CD4-positive, alpha-beta memory T cell (primary cell): ENCODE measurements at regions not wholly inside any gene's neighbourhood (a gene's known extent, or its start where the extent isn't known, plus 50 kb on each side); places are given as distances from the start of the nearest gene placed in this dataset.

Experiments used
- CTCF ChIA-PET: fragments of 350-600 bp; sonication (Branson Sonifier 250); formaldehyde crosslinking; loops from one replicate; lab custom pipeline; 2021; ENCODE audit warnings: inconsistent platforms; ENCODE audit not compliant: partially characterized antibody; lab: Charles Lee
- POLR2A ChIA-PET: fragments of 350-600 bp; sonication (Branson Sonifier 250); formaldehyde crosslinking; loops from one replicate; lab custom pipeline; 2021; ENCODE audit not compliant: partially characterized antibody; lab: Charles Lee
- DNase-seq, 5 donors: peaks; one replicate each; pipeline versions ENCODE4 v3.0.0 to v3.0.0-alpha.2; 2020 to 2022; ENCODE audit warnings: mixed read lengths in 1 of 5
- H3K27ac ChIP-seq: one replicate; pipeline ENCODE4 v1.7.0; 2013; ENCODE audit warnings: low read depth, low read length
- H3K27me3 ChIP-seq: 2 replicates; pipeline ENCODE4 v1.7.0; 2013; ENCODE audit warnings: mild to moderate bottlenecking, low read length, moderate library complexity; ENCODE audit not compliant: insufficient read depth
- H3K36me3 ChIP-seq: 2 replicates; pipeline ENCODE4 v1.7.0; 2013; ENCODE audit warnings: mild to moderate bottlenecking, low read length, moderate library complexity; ENCODE audit not compliant: insufficient read depth
- H3K4me1 ChIP-seq: 2 replicates; pipeline ENCODE4 v1.7.0; 2013; ENCODE audit warnings: mild to moderate bottlenecking, low read length, moderate library complexity; ENCODE audit not compliant: insufficient read depth
- H3K4me3 ChIP-seq, 2 donors: one replicate each; pipeline ENCODE4 v1.7.0; 2013; ENCODE audit warnings: low read length in 2 of 2, mild to moderate bottlenecking in 1 of 2
- H3K9me3 ChIP-seq, 2 donors: one replicate each; pipeline ENCODE4 v1.7.0; 2013; ENCODE audit warnings: low read length in 2 of 2, control low read depth in 1 of 2; ENCODE audit not compliant: control insufficient read depth in 1 of 2
- H3K27ac Mint-ChIP-seq, 7 donors: one replicate each; pipeline ENCODE4 v1.8.0; 2020 to 2021; ENCODE audit warnings: mixed read lengths in 7 of 7, mild to moderate bottlenecking in 6 of 7, inconsistent platforms in 3 of 7, moderate library complexity in 3 of 7
- H3K27me3 Mint-ChIP-seq, 2 donors: one replicate each; pipeline ENCODE4 v1.8.0; 2020 to 2021; ENCODE audit warnings: mixed read lengths in 2 of 2
- H3K36me3 Mint-ChIP-seq, 2 donors: one replicate each; pipeline ENCODE4 v1.8.0; 2020 to 2021; ENCODE audit warnings: mixed read lengths in 2 of 2, inconsistent platforms in 1 of 2, mild to moderate bottlenecking in 1 of 2
- H3K4me1 Mint-ChIP-seq, 4 donors: one replicate each; pipeline ENCODE4 v1.8.0; 2020 to 2021; ENCODE audit warnings: mixed read lengths in 4 of 4, mild to moderate bottlenecking in 1 of 4
- H3K4me3 Mint-ChIP-seq, 8 donors: one replicate each; pipeline ENCODE4 v1.8.0; 2020 to 2021; ENCODE audit warnings: mixed read lengths in 8 of 8, mild to moderate bottlenecking in 7 of 8, moderate library complexity in 6 of 8, inconsistent platforms in 3 of 8
- H3K9me3 Mint-ChIP-seq, 8 donors: one replicate each; pipeline ENCODE4 v1.8.0; 2020 to 2021; ENCODE audit warnings: mixed read lengths in 8 of 8, mild to moderate bottlenecking in 5 of 8, inconsistent platforms in 3 of 8, moderate library complexity in 1 of 8
- intact Hi-C: fragments of 100-400 bp; cut with micrococcal nuclease; formaldehyde crosslinking; loops from one replicate; pipeline ENCODE4 v1.15.1; 2023

GRCh38 chr5:162323466-162323865, 255.9 kb downstream of the GABRG2 start:
- H3K27ac Mint-ChIP-seq, result no peak overlapping the region
- ChIA-PET POLR2A (no interaction called here), CTCF (no interaction called here)
- no peaks in the 10 kb centered on the region for H3K27me3 Mint-ChIP-seq
- H3K4me3 Mint-ChIP-seq, result no peak overlapping the region
- Histone ChIP-seq H3K4me3 (no peak overlapping the region), H3K4me1 (no peaks in the 10 kb centered on the region), H3K9me3 (no peaks in the 10 kb centered on the region), H3K36me3 (no peaks in the 10 kb centered on the region), H3K27ac (no peak overlapping the region), H3K27me3 (no peaks in the 10 kb centered on the region)
- no peaks in the 10 kb centered on the region for H3K4me1 Mint-ChIP-seq
- intact Hi-C loops, result no loop called here
- no peaks in the 10 kb centered on the region for H3K36me3 Mint-ChIP-seq
- H3K9me3 Mint-ChIP-seq, result peaks cover 0 to 20% (median 5%) of the 10 kb centered on the region in 8 donors
- DNase-seq, result no peak

- no peaks in the 10 kb centered on the region for H3K27me3 Mint-ChIP-seq
- Histone ChIP-seq H3K9me3 (no peaks in the 10 kb centered on the region), H3K27ac (no peak overlapping the region), H3K27me3 (no peaks in the 10 kb centered on the region), H3K4me3 (no peak overlapping the region), H3K36me3 (no peaks in the 10 kb centered on the region), H3K4me1 (no peaks in the 10 kb centered on the region)
- peaks cover 0 to 18% (median 4%) of the 10 kb centered on the region in 8 donors for H3K9me3 Mint-ChIP-seq
- H3K36me3 Mint-ChIP-seq, result no peaks in the 10 kb centered on the region
- no peak overlapping the region for H3K4me3 Mint-ChIP-seq
- CTCF ChIA-PET, result no interaction called here
- H3K4me1 Mint-ChIP-seq, result no peaks in the 10 kb centered on the region
- intact Hi-C loops, result no loop called here
- H3K27ac Mint-ChIP-seq, result no peak overlapping the region
- DNase-seq, result no peak
- POLR2A ChIA-PET, result no interaction called here
Measured at GRCh38 chr5:162324328-162324727, 256.8 kb downstream of the GABRG2 start.

DNA sequence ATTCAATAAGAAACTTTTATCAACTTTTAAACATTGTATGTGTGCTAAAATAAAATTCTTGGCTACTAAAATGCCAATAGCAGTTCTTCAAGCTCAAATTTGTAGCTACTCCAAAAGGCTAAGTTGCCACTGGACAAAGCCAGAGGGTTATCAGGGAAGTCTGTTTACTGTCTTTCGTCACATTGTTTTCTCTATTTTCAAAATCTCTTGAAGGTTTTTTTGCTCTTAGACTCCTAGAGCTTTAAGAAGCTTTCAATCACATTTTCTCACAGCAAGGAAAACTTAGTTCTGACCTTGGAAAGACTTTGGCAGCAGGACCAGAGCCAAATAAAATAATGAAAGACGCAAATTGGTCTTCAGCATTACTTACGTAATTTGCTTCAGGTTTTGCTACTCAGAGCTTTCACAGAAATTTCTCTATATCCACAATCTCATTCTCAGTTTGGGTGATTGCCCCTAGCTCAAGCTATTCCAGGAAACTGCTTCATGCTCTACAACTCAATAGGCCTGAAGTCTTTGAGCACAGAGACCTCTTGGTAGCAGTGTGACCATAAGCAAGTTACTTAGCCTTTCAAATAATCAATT, 257.7 kb downstream of the GABRG2 start:
- no peak overlapping the region for H3K27ac Mint-ChIP-seq
- ChIA-PET CTCF (no interaction called here), POLR2A (no interaction called here)
- H3K27me3 Mint-ChIP-seq, result no peaks in the 10 kb centered on the region
- DNase-seq, result no peak
- no peak overlapping the region for H3K4me3 ChIP-seq
- H3K27me3 ChIP-seq, result no peaks in the 10 kb centered on the region
- H3K9me3 Mint-ChIP-seq, result peaks cover 2 to 12% (median 7%) of the 10 kb centered on the region in 8 donors
- H3K36me3 Mint-ChIP-seq, result no peaks in the 10 kb centered on the region
- intact Hi-C loops, result no loop called here
- no peaks in the 10 kb centered on the region for H3K4me1 ChIP-seq
- no peaks in the 10 kb centered on the region for H3K9me3 ChIP-seq
- H3K4me1 Mint-ChIP-seq, result no peaks in the 10 kb centered on the region
- H3K4me3 Mint-ChIP-seq, result no peak overlapping the region
- no peaks in the 10 kb centered on the region for H3K36me3 ChIP-seq
- no peak overlapping the region for H3K27ac ChIP-seq

DNA sequence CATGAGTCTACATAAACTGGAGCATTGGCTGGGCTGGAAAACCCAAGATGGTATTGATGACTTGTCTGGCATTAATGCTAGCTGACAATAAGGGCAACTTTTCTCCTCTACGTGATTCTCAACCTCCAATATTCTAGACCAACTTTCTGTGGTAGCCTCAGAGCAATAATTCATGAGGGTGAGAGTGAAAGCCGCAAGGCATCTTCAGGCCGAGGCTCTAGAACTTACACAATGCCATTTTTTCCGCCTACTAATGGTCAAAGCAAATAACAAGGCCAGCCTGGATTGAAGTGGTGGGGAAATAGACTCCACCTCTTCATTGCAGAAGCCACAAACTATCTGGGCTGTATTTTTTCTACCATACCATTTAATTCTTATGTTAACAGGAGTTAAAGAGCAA, 267.4 kb downstream of the GABRG2 start:
- H3K4me1 Mint-ChIP-seq, result no peaks in the 10 kb centered on the region
- DNase-seq, result peak in 1 of 5 donors; percentile 31
- no peaks in the 10 kb centered on the region for H3K27me3 Mint-ChIP-seq
- Histone ChIP-seq H3K9me3 (no peaks in the 10 kb centered on the region), H3K27ac (no peak overlapping the region), H3K4me1 (no peaks in the 10 kb centered on the region), H3K27me3 (no peaks in the 10 kb centered on the region), H3K36me3 (no peaks in the 10 kb centered on the region), H3K4me3 (no peak overlapping the region)
- ChIA-PET POLR2A (no interaction called here), CTCF (no interaction called here)
- H3K4me3 Mint-ChIP-seq, result no peak overlapping the region
- H3K36me3 Mint-ChIP-seq, result no peaks in the 10 kb centered on the region
- intact Hi-C loops, result no loop called here
- H3K27ac Mint-ChIP-seq, result no peak overlapping the region
- H3K9me3 Mint-ChIP-seq, result peaks cover 2 to 8% (median 3%) of the 10 kb centered on the region in 8 donors

DNA sequence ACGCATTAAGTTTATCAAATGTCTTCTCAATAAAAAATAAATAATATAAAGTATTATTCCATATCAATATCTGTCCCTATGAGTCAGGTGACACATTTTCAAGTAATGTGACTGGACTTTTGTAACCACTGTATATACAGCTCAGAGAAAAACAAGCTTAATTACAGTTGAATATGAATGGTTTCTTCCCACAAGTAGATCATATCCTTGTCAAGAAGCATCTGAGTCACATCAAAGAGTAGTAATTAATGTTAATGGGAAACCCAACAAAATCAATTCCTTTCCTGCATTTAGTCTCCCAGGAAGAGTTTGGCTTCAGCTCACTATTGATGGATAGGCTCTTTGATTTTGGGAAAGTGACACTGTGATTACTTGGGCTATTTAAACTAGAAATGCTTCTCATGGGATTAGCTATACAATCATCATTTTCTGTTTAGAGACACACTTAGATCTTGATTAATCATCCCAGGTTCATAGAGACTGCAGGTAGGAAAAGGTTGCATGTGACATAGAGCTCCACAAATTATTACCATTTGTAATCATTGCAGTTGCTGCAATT, 292.9 kb downstream of the GABRG2 start:
- Mint-ChIP-seq H3K36me3 (no peaks in the 10 kb centered on the region), H3K9me3 (peaks cover 0 to 13% (median 4%) of the 10 kb centered on the region in 8 donors), H3K4me3 (no peak overlapping the region), H3K27ac (no peak overlapping the region), H3K27me3 (no peaks in the 10 kb centered on the region), H3K4me1 (no peaks in the 10 kb centered on the region)
- POLR2A ChIA-PET, result no interaction called here
- no peak overlapping the region for H3K4me3 ChIP-seq
- intact Hi-C loops, result no loop called here
- no peaks in the 10 kb centered on the region for H3K27me3 ChIP-seq
- DNase-seq, result no peak
- no peaks in the 10 kb centered on the region for H3K36me3 ChIP-seq
- CTCF ChIA-PET, result no interaction called here
- H3K4me1 ChIP-seq, result no peaks in the 10 kb centered on the region
- no peaks in the 10 kb centered on the region for H3K9me3 ChIP-seq
- no peak overlapping the region for H3K27ac ChIP-seq

DNA sequence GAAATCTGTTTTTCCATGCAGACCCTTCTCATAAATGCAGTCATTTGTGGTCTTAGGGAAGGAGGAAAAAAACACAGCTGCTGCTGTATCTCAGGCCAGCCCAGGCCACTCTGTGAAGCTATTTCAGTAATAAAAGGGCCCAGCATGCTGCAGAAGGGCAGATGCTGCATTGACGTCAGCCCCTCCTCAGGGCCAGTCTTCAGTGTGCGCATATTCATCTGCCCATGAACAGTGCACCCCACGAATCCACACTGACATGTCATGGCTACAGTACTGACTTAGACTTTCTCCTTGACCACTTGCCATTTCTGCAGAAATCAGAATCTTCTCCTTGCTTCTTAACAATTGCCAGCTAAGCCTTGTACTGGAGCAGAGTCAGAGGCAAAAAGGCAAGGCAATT, 304.7 kb downstream of the GABRG2 start:
- H3K4me1 ChIP-seq, result no peaks in the 10 kb centered on the region
- ChIA-PET CTCF (no interaction called here), POLR2A (no interaction called here)
- no peaks in the 10 kb centered on the region for H3K9me3 ChIP-seq
- H3K27me3 ChIP-seq, result no peaks in the 10 kb centered on the region
- no peak for DNase-seq
- Mint-ChIP-seq H3K27ac (no peak overlapping the region), H3K4me1 (no peaks in the 10 kb centered on the region), H3K4me3 (no peak overlapping the region), H3K36me3 (no peaks in the 10 kb centered on the region), H3K9me3 (peaks cover 3 to 27% (median 11%) of the 10 kb centered on the region in 8 donors), H3K27me3 (no peaks in the 10 kb centered on the region)
- no peak overlapping the region for H3K4me3 ChIP-seq
- intact Hi-C loops, result no loop called here
- no peak overlapping the region for H3K27ac ChIP-seq
- no peaks in the 10 kb centered on the region for H3K36me3 ChIP-seq

- intact Hi-C loops, result no loop called here
- ChIA-PET CTCF (no interaction called here), POLR2A (no interaction called here)
- Mint-ChIP-seq H3K27me3 (no peaks in the 10 kb centered on the region), H3K27ac (no peak overlapping the region), H3K36me3 (no peaks in the 10 kb centered on the region), H3K4me1 (no peaks in the 10 kb centered on the region), H3K9me3 (peaks cover 0 to 5% (median under 1%) of the 10 kb centered on the region in 8 donors), H3K4me3 (no peak overlapping the region)
- Histone ChIP-seq H3K4me1 (no peaks in the 10 kb centered on the region), H3K27me3 (no peaks in the 10 kb centered on the region), H3K27ac (no peak overlapping the region), H3K4me3 (no peak overlapping the region), H3K36me3 (no peaks in the 10 kb centered on the region), H3K9me3 (no peaks in the 10 kb centered on the region)
- DNase-seq, result no peak
Measured at GRCh38 chr5:162377895-162378294, 310.3 kb downstream of the GABRG2 start.
